Left kidney (tissue), 1 donor: ENCODE measurements at regions not wholly inside any gene's neighbourhood (a gene's known extent, or its start where the extent isn't known, plus 50 kb on each side); places are given as distances from the start of the nearest gene placed in this dataset.

Experiments
- DNase-seq: peaks from one replicate; pipeline ENCODE4 v3.0.0-alpha.2; 2013

GRCh38 chr5:8241076-8241475 is 372.1 kb downstream of the MTRR start:
- no peak for DNase-seq

DNA sequence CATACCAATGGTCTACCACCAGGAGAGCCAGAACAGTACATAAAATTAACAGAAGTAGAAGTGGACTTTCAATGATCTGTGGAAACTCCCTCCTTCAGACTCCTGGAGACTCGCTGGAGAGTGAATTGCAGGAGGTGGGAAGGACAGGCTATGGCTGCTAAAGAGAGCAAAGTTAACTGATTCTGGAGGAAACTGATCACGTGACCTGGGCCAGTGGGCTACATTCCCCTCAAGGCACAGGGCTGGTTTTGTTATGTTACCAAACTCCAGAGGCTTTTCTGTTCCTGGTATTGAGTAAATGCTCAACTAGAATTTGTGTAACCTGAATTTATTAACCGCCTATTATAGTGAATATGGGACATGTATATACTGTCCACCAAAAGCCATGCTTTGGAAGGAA is 372.6 kb downstream of the MTRR start:
- DNase-seq, result no peak

- no peak for DNase-seq
These were observed 378.3 kb downstream of the MTRR start for GRCh38 chr5:8247049-8247899.

DNA sequence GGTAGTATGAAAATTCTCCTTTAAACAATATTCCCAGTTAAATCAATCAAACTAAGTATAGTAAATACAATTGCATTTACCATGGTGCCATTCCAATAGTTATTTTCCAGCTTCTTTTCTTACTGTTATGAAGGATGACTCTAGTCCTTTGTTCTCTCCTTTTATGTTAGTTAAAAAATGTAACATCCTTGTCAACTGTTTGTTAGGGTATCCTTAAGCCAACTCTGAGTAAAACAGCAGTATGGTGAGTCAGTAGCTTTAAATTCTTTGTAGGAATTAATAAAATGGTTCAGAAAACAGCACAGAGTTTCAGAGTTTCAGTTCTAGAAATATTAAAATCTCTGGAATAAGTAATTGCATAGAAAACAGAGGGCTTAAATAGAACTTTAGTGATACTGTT is 384.4 kb downstream of the MTRR start:
- no peak for DNase-seq

DNA sequence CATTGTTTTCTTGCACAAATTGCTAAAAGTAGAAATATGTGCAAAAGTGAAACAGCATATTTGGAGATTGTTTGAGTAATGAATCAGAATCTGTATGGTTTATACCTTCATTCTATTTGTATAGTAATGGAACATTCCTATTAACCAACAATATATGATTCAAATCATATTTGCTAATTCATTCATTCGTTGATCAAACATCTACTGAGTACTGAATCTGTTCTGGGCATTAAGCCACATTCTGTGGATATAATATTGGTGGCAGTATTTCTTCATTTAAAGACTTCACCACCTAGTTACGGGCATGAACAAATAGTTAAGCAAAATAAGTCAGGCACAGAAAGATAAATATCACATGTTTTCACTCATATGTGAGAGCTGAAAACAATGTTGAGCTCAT is 385.7 kb downstream of the MTRR start:
- no peak for DNase-seq

- no peak for DNase-seq
These were observed 389.9 kb downstream of the MTRR start for GRCh38 chr5:8258801-8259200.

DNA sequence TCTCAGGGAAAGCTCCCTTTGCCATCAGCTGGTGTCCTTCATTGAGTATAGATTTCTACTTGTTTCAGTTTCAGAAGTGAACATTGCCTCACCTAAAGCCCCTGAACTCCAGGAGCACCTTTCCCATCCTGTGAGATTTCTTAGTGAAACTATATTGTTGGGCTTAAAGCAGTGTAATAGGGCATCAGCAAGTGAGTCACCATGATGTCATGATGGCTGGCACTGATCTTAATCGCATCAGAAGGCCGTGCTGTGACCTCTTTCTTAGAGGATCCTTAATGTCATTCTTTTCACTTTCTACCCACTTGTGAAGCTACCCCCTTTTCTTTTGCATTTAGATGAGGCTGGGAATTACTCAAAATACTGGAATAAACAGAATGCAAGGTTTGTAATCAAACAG is 401.3 kb downstream of the MTRR start:
- no peak for DNase-seq

DNA sequence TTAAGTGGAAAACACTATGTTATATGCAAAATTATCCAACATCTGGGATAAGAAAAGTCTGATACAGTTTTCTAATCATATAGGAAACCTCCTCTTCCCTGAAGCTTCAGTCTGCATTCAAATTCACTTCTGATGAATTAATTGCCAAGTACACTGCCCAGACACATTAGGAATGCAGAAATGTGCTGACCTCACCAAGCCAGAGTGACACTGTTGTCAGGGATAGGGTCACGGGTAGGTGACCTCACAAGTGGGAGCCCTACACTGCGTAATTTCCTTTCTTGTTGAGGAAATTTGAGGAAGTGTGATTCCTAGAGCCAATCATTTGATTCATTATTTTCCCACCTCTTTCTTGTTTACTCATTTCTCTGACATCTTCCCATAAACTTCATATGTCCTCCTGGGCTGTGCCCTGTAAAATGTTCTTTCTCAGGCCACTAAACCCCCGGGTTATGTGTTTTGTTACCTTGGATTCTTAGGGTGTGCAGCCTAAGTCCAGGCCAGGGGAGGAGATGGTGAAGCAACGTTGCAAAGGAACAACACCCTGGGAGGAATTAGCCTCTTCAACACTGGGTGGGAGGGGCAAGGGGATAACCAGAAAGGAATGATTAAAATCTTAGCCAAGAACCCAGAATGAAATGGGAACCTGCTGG is 411.9 kb downstream of the MTRR start:
- DNase-seq, result no peak

DNA sequence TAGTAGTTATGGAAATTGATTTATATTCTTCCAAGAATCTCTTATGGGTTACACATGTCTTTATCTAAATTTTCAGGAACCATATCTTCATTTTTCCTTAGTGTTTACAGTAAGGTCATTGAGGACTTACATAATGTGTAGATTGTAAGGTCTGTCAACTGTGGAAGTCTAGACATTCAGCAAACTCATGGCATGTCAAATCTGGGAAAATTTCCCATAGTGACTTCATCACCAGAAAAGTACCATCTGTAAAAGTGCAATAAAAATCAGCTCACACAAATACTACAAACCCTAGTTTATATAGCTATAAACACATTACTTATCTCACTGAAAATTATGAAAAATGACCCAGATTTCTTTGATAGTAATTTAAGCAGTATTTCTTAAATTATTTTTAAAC is 419.4 kb downstream of the MTRR start:
- no peak for DNase-seq

- no peak for DNase-seq
These were observed 420.1 kb downstream of the MTRR start for GRCh38 chr5:8288897-8289516.

DNA sequence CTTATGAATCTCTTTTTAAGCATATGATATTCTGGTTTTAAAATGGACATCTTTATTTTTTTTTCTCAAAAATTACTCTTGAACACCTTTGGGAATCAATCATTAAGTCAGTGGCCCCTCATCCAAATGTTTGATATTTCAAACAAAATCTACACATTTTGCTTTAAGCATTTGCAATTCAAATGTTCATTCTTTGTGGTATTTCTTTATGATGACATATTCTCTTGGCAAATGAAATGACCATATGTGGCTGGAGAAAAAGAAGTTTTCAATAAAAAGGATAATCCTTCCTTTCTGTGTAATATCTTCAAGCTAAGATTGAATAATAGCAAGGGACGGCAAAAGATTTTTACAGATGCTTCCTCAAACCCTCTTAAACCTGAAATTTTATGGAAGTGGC is 420.8 kb downstream of the MTRR start:
- DNase-seq, result no peak

GRCh38 chr5:8290721-8291120 is 421.8 kb downstream of the MTRR start:
- no peak for DNase-seq

DNA sequence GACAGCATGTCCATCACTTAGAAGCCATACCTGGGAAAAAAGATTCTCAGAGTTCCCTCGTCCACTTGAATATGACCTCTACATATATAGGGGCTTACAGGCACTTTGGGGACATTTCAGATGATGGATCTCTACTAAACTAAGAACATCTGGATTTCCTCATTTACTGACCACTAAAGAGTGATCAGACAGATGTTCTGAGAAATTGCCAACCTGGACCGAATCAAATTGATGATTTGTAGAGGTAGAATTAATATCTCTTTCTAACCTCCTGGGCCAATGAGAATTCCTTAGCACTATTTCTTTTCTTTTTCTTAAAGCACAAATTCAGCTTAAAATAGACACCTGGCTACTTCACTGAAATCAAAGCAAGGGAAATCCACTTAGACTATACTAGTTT is 422.7 kb downstream of the MTRR start:
- DNase-seq, result no peak

- DNase-seq, result no peak
These were observed 426.2 kb downstream of the MTRR start for GRCh38 chr5:8295141-8295540.

- DNase-seq, result no peak
These were observed 430.8 kb downstream of the MTRR start for GRCh38 chr5:8299716-8300115.

DNA sequence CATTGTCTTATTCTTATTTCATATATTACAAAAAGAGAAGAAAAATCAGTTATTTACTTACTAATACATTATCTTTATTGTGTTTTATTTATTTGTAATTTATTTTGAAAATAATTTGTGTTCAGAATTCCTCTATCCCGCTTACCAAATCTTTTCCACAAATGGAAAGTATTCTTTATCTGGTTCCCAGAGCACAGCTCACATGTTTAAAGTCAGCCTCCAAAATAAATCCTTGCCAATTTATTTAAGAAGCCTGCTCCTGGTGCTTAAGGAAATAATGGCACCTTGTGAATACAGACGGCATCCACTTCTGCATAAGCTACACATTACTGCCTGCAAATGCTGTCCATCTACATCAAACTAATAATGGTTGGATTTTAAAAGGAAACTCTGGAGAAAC is 435.4 kb downstream of the MTRR start:
- DNase-seq, result no peak

DNA sequence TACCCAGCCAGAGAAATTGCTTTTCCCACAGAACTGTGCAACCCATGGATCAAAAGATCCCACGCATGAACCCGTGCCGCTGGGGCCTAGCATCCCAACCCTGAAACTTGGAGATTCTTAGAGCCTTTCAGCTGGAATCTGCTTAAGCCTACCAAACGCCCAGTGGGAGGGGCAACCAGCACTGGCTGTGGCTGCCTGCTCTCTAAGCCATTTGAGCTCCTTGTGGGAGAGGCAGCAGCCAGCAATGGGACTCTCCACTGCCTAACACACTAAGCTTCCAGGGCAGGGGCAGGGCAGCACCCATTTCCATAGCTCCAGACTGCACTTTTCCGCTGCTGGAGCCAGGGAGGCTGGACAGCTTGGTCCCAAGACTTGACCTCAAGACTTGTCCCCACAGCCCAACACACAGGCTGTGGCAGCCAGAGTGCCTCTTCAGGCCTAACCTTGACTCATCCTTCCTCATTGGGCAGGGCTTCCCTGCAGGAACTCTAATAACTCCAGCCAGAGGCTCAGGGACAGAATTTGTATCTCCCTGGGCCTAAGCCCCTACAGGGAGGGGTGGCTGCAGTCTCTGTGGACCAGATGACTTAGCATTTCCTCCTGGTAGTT is 437.4 kb downstream of the MTRR start:
- no peak for DNase-seq

DNA sequence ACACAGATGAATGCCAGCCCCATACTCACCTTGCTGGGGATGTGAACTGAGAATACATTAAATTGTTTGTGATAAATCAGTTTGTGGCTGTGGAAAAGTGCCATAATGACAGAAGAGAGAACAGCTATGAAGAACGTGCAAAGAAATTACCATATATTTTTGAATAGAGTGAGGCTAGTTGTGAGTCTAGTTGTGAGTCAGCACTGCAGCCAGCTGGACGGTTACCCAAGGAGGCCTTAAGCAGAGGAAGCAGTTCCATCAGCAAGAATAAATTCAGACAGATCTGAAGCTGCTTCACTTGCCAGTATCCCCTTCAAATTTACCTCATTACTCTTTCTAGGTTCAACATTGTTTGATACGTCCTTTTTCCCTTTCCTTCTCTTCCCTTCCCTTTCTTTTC is 446.0 kb downstream of the MTRR start:
- no peak for DNase-seq

- DNase-seq, result no peak
These were observed 447.8 kb downstream of the MTRR start for GRCh38 chr5:8316608-8317280.

GRCh38 chr5:8317335-8317734 is 448.4 kb downstream of the MTRR start:
- no peak for DNase-seq

DNA sequence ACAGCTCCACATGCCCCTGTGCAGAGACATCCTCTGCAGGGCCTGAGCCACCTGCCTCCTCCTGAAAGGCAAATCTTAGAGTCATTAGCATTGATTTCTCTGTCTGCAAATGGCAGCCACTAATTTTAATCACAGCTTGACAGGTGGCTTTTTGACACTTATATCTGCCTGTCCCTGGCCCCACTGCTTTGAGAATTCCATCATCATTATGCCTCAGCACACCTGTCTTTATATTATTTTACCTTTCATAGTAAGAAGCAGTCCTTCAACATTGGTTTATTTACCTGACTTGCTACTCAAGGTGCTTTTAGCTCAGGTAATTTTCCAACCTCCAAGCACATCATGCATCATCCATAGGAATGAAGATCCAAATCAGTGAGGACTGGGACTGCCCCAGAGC is 451.3 kb downstream of the MTRR start:
- DNase-seq, result no peak

DNA sequence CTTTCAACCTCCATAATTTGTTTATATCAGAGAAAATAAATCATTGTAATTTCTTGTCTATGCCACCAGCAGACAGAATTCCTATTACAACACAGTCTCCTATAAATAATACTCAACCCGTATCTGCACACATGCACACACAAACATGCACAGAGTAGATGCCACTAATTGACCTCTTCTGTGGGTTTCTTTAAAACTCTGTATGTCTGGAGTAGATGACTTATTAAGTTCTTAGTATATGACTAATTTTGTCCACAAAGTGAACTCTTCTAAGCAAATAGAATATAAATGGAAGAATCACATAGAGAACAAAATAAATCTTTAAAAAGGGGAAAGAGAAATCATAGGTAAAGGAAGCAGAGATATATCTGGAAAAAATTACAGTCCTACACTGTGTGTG is 452.3 kb downstream of the MTRR start:
- DNase-seq, result no peak

GRCh38 chr5:8322484-8322883 is 453.5 kb downstream of the MTRR start:
- no peak for DNase-seq
